HepG2 (cell line): ENCODE measurements at regions not wholly inside any gene's neighbourhood (a gene's known extent, or its start where the extent isn't known, plus 50 kb on each side); places are given as distances from the start of the nearest gene placed in this dataset.

Experiments
- ATAC-seq: fragments of 200-7000 bp; cut with Tn5 transposase; 3 replicates; pipeline ENCODE4 v1.9.1; 2020; ENCODE audit warnings: mild to moderate bottlenecking, moderate library complexity
- BruUV-seq: library from RNA; stranded (reverse); fragments of 400-500 nt; replicated peaks from 2 replicates; lab custom pipeline; 2021; lab: Mats Ljungman, UMichigan
- CTCF ChIA-PET: fragments of 300-600 bp; formaldehyde crosslinking; extraction: SDS; loops from one replicate; lab custom pipeline; 2021; ENCODE audit warnings: low total read pairs, inconsistent platforms, low intra/inter-chr PET ratio; lab: Yijun Ruan, JAX
- POLR2A ChIA-PET: fragments of 350-600 bp; sonication (Branson Sonifier 250); formaldehyde crosslinking; loops from one replicate; lab custom pipeline; 2020; ENCODE audit warnings: antibody characterized with exemption, inconsistent platforms; lab: Yijun Ruan, JAX
- DNase-seq: peaks from one replicate; pipeline ENCODE4 v3.0.0-alpha.2; 2015; ENCODE audit warnings: low spot score
- FAIRE-seq: peaks from 3 replicates; lab custom pipeline; 2011; peaks lifted over from hg19 to GRCh38; lab: Jason Lieb, UNC
- H2AFZ ChIP-seq: one replicate; pipeline ENCODE4 v1.6.1; 2011; ENCODE audit warnings: low read length, inconsistent platforms
- H3K27ac ChIP-seq: fragments of 300-600 bp; 3 replicates; pipeline ENCODE4 v1.8.0; 2011; ENCODE audit warnings: mixed run types, mild to moderate bottlenecking, mixed read lengths, low read length, inconsistent platforms; ENCODE audit not compliant: insufficient read depth; ENCODE audit errors: extremely low read length
- H3K27me3 ChIP-seq, 2 experiments: fragments of 200-600 bp in 1 of 2; 2 replicates in 1 of 2; 3 replicates in 1 of 2; pipeline versions ENCODE4 v1.6.0 to v1.8.0; 2011; ENCODE audit warnings: low read length in 2 of 2, mild to moderate bottlenecking in 2 of 2, moderate library complexity in 2 of 2, inconsistent platforms in 1 of 2; ENCODE audit not compliant: insufficient read depth in 2 of 2, control insufficient read depth in 1 of 2
- H3K36me3 ChIP-seq, 2 experiments: fragments of 200-600 bp in 1 of 2; replicated peaks in 1 of 2; 2 replicates in 1 of 2; 3 replicates in 1 of 2; pipeline versions ENCODE4 v1.5.1 to v1.8.0; 2011; ENCODE audit warnings: low read length in 2 of 2, inconsistent platforms in 1 of 2; ENCODE audit not compliant: insufficient read depth in 2 of 2, control insufficient read depth in 1 of 2
- H3K4me1 ChIP-seq: 2 replicates; pipeline ENCODE4 v1.5.1; 2012; ENCODE audit warnings: low read length, inconsistent platforms; ENCODE audit not compliant: insufficient read depth
- H3K4me2 ChIP-seq: 2 replicates; pipeline ENCODE4 v1.6.0; 2011; ENCODE audit warnings: low read depth, low read length, inconsistent platforms
- H3K4me3 ChIP-seq, 3 experiments: fragments of 200-600 bp in 1 of 3; sonication (generic), shearing (Covaris generic) in 1 of 3; replicated peaks in 1 of 3; 2 replicates each; pipeline ENCODE4 v1.5.1; 2011 to 2016; ENCODE audit warnings: low read length in 3 of 3, inconsistent platforms in 2 of 3, low read depth in 2 of 3, mild to moderate bottlenecking in 2 of 3, control low read depth in 1 of 3, mixed read lengths in 1 of 3; ENCODE audit not compliant: insufficient read depth in 1 of 3
- H3K79me2 ChIP-seq: one replicate; pipeline ENCODE4 v1.6.1; 2011; ENCODE audit warnings: low read length, inconsistent platforms; ENCODE audit not compliant: insufficient read depth
- H3K9ac ChIP-seq: 2 replicates; pipeline ENCODE4 v1.6.0; 2011; ENCODE audit warnings: mild to moderate bottlenecking, low read depth, low read length, inconsistent platforms; ENCODE audit not compliant: insufficient read depth
- H3K9me3 ChIP-seq: 2 replicates; pipeline ENCODE4 v1.5.1; 2012; ENCODE audit warnings: mild to moderate bottlenecking, low read length
- H4K20me1 ChIP-seq: 2 replicates; pipeline ENCODE4 v1.6.0; 2011; ENCODE audit warnings: inconsistent platforms, mild to moderate bottlenecking, low read length, moderate library complexity; ENCODE audit not compliant: insufficient read depth
- BHLHE40 ChIP-seq: IDR thresholded peaks from 2 replicates; pipeline ENCODE4 v1.6.1; 2011; ENCODE audit warnings: low read length, improper control_type of control experiment
- EZH2 ChIP-seq: conservative IDR thresholded peaks from 2 replicates; pipeline ENCODE4 v1.6.1; 2012; ENCODE audit warnings: mild to moderate bottlenecking, low read depth, low read length, moderate library complexity
- FOXK2 ChIP-seq: fragments of 450-650 bp; IDR thresholded peaks from 2 replicates; pipeline ENCODE4 v1.6.1; 2016
- HDAC1 ChIP-seq: sonication (generic); formaldehyde crosslinking; IDR thresholded peaks from 2 replicates; pipeline ENCODE4 v1.5.1; 2020; ENCODE audit warnings: mild to moderate bottlenecking, missing genetic modification reagents
- HNF4A ChIP-seq: sonication (generic); formaldehyde crosslinking; IDR thresholded peaks from 2 replicates; pipeline ENCODE4 v1.4.0; 2020; ENCODE audit warnings: missing genetic modification reagents
- PTBP1 ChIP-seq: fragments of 200-400 bp; formaldehyde crosslinking; IDR thresholded peaks from 2 replicates; pipeline ENCODE4 v1.6.1; 2018; ENCODE audit warnings: low read length, low read depth; ENCODE audit not compliant: poor library complexity, severe bottlenecking
- SMAD3 ChIP-seq: sonication (generic); formaldehyde crosslinking; IDR thresholded peaks from 2 replicates; pipeline ENCODE4 v1.4.0; 2020; ENCODE audit warnings: missing genetic modification reagents
- ZNF280B ChIP-seq: sonication (generic); formaldehyde crosslinking; IDR thresholded peaks from 2 replicates; pipeline ENCODE4 v1.5.0; 2020; ENCODE audit warnings: missing genetic modification reagents, mild to moderate bottlenecking, borderline replicate concordance
- ZNF510 ChIP-seq: sonication (generic); formaldehyde crosslinking; IDR thresholded peaks from 2 replicates; pipeline ENCODE4 v1.4.0; 2020; ENCODE audit warnings: low read depth, mild to moderate bottlenecking, missing genetic modification reagents
- ZNF710 ChIP-seq: sonication (generic); formaldehyde crosslinking; IDR thresholded peaks from 2 replicates; pipeline ENCODE4 v1.5.0; 2020; ENCODE audit warnings: mild to moderate bottlenecking, missing genetic modification reagents, borderline replicate concordance
- WGBS: methylation state at CpG from one replicate; pipeline ENCODE4 v1.1.6; 2017; ENCODE audit warnings: low lambda C conversion rate; 5-methylcytosine and 5-hydroxymethylcytosine counted together
- in situ Hi-C: cut with HindIII; loops from 2 replicates; pipeline ENCODE4 v1.10.0; 2017; ENCODE audit warnings: low pct_unique_long_range_greater_than_20kb; ENCODE audit not compliant: extremely low pct_ligation_motif_present
- intact Hi-C: fragments of 100-400 bp; cut with micrococcal nuclease; formaldehyde crosslinking; loops from one replicate; pipeline ENCODE4 v1.10.0; 2022; ENCODE audit not compliant: unreplicated experiment
- TF ChIP-seq, protein P1 (sequence below): sonication (generic); formaldehyde crosslinking; IDR thresholded peaks from 2 replicates; pipeline ENCODE4 v1.4.0; 2020; ENCODE audit warnings: missing genetic modification reagents, borderline replicate concordance
- TF ChIP-seq, protein P2 (sequence below): sonication (generic); formaldehyde crosslinking; IDR thresholded peaks from 2 replicates; pipeline ENCODE4 v1.5.1; 2020; ENCODE audit warnings: missing genetic modification reagents, mild to moderate bottlenecking, borderline replicate concordance

DNA sequence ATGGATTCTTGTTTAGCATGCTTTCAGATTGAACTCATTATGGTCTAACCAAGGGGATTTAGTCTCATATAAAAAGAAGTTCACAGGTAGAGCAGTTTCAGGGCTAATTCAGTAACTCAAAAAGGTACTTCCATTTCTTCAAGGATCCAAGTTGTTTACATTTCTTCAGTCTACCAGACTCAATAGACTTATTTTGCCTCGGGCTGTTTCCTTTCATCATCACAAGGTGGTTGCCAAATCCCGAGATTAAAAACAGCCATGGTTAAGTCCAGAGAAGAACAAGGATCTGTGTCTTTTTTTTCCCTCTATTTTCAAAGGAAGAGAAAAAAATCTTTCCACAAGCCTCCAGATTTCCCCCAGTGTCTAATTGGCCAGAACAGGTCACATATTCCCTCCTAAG lies 69.8 kb upstream of the SNX9 start:
- H3K4me2 ChIP-seq, result no peak overlapping the region
- ChIA-PET CTCF (no interaction called here), POLR2A (no interaction called here)
- ATAC-seq (no peak), FAIRE-seq (no peak), DNase-seq (no peak)
- no peaks in the 10 kb centered on the region for H4K20me1 ChIP-seq
- BruUV-seq, result no TSS peak
- WGBS, result 1% methylated on average over 2 of the region's 2 CpGs
- H3K27me3 ChIP-seq, result peaks cover 0 to 5% of the 10 kb centered on the region in 2 experiments; a peak in 1 of 5 replicates
- no peak overlapping the region for H2AFZ ChIP-seq
- intact Hi-C loops, result no loop called here
- H3K4me3 ChIP-seq, result no peak overlapping the region
- no peak overlapping the region for H3K9ac ChIP-seq
- peaks cover 6% of the 10 kb centered on the region; the same call in 1 of the 2 replicates for H3K9me3 ChIP-seq
- no peak overlapping the region for H3K27ac ChIP-seq
- peaks cover 29% of the 10 kb centered on the region for H3K4me1 ChIP-seq
- H3K79me2 ChIP-seq, result no peaks in the 10 kb centered on the region
- in situ Hi-C loops, result no loop called here
- TF ChIP-seq ZNF710 (CRISPR knock-in tag) (no peak), HNF4A (CRISPR knock-in tag) (no peak), ZNF280B (CRISPR knock-in tag) (no peak), EZH2 (no peak), BHLHE40 (no peak), HDAC1 (CRISPR knock-in tag) (no peak), SMAD3 (CRISPR knock-in tag) (no peak), FOXK2 (no peak), PTBP1 (no peak), ZNF510 (CRISPR knock-in tag) (no peak)
- TF ChIP-seq, protein P1, sequence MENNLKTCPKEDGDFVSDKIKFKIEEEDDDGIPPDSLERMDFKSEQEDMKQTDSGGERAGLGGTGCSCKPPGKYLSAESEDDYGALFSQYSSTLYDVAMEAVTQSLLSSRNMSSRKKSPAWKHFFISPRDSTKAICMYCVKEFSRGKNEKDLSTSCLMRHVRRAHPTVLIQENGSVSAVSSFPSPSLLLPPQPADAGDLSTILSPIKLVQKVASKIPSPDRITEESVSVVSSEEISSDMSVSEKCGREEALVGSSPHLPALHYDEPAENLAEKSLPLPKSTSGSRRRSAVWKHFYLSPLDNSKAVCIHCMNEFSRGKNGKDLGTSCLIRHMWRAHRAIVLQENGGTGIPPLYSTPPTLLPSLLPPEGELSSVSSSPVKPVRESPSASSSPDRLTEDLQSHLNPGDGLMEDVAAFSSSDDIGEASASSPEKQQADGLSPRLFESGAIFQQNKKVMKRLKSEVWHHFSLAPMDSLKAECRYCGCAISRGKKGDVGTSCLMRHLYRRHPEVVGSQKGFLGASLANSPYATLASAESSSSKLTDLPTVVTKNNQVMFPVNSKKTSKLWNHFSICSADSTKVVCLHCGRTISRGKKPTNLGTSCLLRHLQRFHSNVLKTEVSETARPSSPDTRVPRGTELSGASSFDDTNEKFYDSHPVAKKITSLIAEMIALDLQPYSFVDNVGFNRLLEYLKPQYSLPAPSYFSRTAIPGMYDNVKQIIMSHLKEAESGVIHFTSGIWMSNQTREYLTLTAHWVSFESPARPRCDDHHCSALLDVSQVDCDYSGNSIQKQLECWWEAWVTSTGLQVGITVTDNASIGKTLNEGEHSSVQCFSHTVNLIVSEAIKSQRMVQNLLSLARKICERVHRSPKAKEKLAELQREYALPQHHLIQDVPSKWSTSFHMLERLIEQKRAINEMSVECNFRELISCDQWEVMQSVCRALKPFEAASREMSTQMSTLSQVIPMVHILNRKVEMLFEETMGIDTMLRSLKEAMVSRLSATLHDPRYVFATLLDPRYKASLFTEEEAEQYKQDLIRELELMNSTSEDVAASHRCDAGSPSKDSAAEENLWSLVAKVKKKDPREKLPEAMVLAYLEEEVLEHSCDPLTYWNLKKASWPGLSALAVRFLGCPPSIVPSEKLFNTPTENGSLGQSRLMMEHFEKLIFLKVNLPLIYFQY, result no peak
- TF ChIP-seq, protein P2, sequence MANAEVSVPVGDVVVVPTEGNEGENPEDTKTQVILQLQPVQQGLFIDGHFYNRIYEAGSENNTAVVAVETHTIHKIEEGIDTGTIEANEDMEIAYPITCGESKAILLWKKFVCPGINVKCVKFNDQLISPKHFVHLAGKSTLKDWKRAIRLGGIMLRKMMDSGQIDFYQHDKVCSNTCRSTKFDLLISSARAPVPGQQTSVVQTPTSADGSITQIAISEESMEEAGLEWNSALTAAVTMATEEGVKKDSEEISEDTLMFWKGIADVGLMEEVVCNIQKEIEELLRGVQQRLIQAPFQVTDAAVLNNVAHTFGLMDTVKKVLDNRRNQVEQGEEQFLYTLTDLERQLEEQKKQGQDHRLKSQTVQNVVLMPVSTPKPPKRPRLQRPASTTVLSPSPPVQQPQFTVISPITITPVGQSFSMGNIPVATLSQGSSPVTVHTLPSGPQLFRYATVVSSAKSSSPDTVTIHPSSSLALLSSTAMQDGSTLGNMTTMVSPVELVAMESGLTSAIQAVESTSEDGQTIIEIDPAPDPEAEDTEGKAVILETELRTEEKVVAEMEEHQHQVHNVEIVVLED (CRISPR knock-in tag), result no peak
- no peaks in the 10 kb centered on the region for H3K36me3 ChIP-seq
